Neural crest cell (in vitro differentiated cells): ENCODE measurements at regions not wholly inside any gene's neighbourhood (a gene's known extent, or its start where the extent isn't known, plus 50 kb on each side); places are given as distances from the start of the nearest gene placed in this dataset.
A peak's percentile ranks its signal among the peaks of the same experiment; 100 is the strongest.

Experiments used
- DNase-seq: peaks from one replicate; pipeline ENCODE4 v3.0.0; 2021; ENCODE audit warnings: low read depth, mixed read lengths, low spot score
- H3K27ac Mint-ChIP-seq: one replicate; pipeline ENCODE4 v1.8.0; 2021; ENCODE audit warnings: mild to moderate bottlenecking, mixed read lengths; ENCODE audit not compliant: unreplicated experiment
- H3K27me3 Mint-ChIP-seq: 2 replicates; pipeline ENCODE4 v1.8.0; 2021; ENCODE audit warnings: low read depth, mild to moderate bottlenecking, mixed read lengths
- H3K36me3 Mint-ChIP-seq: 2 replicates; pipeline ENCODE4 v1.8.0; 2021; ENCODE audit warnings: low read depth, mild to moderate bottlenecking, mixed read lengths
- H3K4me1 Mint-ChIP-seq: 2 replicates; pipeline ENCODE4 v1.8.0; 2021; ENCODE audit warnings: mixed read lengths
- H3K4me3 Mint-ChIP-seq: one replicate; pipeline ENCODE4 v1.8.0; 2021; ENCODE audit warnings: mild to moderate bottlenecking, mixed read lengths
- H3K9me3 Mint-ChIP-seq: 2 replicates; pipeline ENCODE4 v1.8.0; 2021; ENCODE audit warnings: mixed read lengths
- TF ChIP-seq, protein P1 (sequence below): fragments of 200-600 bp; sonication (generic); conservative IDR thresholded peaks from 2 replicates; pipeline ENCODE4 v1.5.0; 2021; ENCODE audit warnings: antibody characterized with exemption, mild to moderate bottlenecking

DNA sequence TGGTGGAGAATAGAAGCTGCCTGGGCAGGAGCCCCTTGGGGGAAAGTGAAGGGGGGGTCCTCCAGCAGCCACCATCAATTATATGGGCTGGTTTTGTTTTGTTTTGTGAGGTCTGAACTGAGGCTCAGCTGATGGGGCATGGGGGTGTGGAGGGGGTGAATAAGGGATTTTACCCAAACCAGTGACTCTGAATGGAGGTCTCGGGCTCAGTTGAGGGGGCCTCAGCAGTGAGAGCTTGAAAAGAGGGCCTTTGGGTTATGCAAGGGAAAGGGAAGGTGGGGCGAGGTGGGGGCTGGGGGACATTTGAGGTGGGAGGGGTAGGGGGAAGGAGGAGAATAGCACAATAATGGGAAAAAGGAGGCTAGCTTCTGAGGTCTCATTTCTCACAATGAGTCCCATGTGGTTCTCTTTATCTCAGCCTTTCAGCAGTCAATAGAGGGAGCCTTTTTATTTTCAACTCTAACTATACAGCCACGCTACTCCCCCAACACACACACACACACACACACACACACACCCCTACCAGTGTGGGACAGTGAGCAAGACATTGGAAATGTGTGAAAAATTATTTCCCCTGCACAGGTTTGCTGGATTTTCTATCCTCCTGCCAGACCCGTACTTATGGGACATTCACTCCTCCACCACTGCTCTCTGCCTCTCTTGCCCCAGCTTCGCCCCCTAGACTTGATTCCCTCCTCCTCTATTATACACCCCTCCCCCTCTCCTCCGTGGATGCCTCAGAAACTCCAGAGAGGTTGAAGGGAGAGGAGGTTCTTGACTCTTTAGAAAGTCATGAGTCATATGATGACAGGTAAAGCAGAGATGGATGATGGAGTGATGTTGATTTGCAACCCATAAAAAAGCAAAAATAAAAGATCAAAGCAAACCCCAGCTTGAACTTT, 96.0 kb downstream of the GTPBP8 start:
- H3K4me1 Mint-ChIP-seq: peaks cover 68% of the 10 kb centered on the region
- peak overlapping the region; percentile 98 for H3K27ac Mint-ChIP-seq
- peak; percentile 46 for DNase-seq
- TF ChIP-seq, protein P1, sequence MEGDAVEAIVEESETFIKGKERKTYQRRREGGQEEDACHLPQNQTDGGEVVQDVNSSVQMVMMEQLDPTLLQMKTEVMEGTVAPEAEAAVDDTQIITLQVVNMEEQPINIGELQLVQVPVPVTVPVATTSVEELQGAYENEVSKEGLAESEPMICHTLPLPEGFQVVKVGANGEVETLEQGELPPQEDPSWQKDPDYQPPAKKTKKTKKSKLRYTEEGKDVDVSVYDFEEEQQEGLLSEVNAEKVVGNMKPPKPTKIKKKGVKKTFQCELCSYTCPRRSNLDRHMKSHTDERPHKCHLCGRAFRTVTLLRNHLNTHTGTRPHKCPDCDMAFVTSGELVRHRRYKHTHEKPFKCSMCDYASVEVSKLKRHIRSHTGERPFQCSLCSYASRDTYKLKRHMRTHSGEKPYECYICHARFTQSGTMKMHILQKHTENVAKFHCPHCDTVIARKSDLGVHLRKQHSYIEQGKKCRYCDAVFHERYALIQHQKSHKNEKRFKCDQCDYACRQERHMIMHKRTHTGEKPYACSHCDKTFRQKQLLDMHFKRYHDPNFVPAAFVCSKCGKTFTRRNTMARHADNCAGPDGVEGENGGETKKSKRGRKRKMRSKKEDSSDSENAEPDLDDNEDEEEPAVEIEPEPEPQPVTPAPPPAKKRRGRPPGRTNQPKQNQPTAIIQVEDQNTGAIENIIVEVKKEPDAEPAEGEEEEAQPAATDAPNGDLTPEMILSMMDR: no peak
- peak overlapping the region; percentile 64 for H3K4me3 Mint-ChIP-seq
- H3K36me3 Mint-ChIP-seq: no peaks in the 10 kb centered on the region
- no peaks in the 10 kb centered on the region for H3K27me3 Mint-ChIP-seq
- no peaks in the 10 kb centered on the region for H3K9me3 Mint-ChIP-seq

DNA sequence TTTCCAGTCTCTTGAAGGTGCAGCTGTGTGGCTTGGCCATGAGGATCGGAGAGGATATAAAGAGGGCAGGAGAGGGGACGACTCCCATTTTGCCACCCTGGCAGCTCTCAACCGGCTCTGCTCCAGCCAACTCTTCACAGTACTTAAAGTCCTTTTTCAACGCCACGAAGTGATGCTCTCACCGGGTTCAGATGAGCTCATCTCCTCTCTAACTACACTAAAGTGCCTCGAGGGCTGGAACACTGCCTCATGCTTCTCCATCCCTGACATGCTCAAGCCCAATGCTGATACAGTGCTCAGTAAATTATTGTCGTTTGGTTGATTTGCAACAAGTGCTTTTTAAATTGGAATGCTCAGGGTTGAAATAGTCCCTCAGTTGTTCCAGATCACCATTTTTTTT, 97.8 kb downstream of the GTPBP8 start:
- Mint-ChIP-seq H3K4me3 (peak overlapping the region; percentile 6), H3K4me1 (peaks cover 76% of the 10 kb centered on the region), H3K27me3 (no peaks in the 10 kb centered on the region), H3K27ac (peak overlapping the region; percentile 85), H3K36me3 (no peaks in the 10 kb centered on the region), H3K9me3 (no peaks in the 10 kb centered on the region)
- TF ChIP-seq, protein P1: no peak
- no peak for DNase-seq

DNA sequence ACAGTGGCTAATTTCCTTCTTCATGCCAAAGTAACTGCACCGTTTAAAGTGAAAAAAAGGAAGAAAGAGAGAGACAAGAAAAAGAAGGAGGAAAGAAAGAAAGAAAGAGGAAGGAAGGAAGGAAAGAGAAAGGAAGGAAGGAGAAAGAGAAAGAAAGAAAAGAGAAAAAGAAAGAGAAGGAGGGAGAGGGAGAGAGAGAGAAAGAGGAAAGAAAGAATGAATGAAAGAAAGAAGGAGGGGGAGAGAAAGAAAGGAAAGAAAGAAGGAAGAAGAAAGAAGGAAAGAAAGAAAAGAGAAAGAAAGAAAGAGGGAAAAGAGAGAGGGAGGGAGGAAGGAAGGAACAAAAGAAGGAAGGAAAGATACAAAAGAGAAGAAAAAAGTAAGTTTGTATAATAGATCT, 100.6 kb downstream of the GTPBP8 start:
- Mint-ChIP-seq H3K9me3 (no peaks in the 10 kb centered on the region), H3K27ac (no peak overlapping the region), H3K4me1 (peaks cover 78% of the 10 kb centered on the region), H3K27me3 (no peaks in the 10 kb centered on the region), H3K4me3 (no peak overlapping the region), H3K36me3 (no peaks in the 10 kb centered on the region)
- no peak for DNase-seq
- TF ChIP-seq, protein P1: no peak

DNA sequence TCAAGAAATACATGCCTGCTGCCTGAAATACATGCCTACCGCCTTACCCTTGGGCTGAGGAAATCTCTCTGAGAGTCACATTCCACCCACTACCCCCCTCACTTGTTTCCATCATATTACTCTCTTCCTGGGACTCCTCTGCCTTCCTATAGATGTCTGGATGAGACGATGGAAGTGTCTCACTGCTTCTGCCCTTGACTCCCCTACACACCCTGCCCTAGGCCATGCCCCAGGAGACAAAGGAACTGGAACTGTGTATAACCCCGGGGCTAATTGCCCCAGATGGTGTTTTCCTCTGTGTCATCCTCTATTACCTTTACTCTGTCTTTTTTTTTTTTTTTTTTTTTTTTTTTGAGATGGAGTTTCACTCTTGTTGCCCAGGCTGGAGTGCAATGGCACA, 102.0 kb downstream of the GTPBP8 start:
- TF ChIP-seq, protein P1: no peak
- DNase-seq: no peak
- H3K27ac Mint-ChIP-seq: peak overlapping the region; percentile 88
- no peaks in the 10 kb centered on the region for H3K36me3 Mint-ChIP-seq
- H3K4me3 Mint-ChIP-seq: no peak overlapping the region
- peaks cover 74% of the 10 kb centered on the region for H3K4me1 Mint-ChIP-seq
- no peaks in the 10 kb centered on the region for H3K9me3 Mint-ChIP-seq
- H3K27me3 Mint-ChIP-seq: no peaks in the 10 kb centered on the region

DNA sequence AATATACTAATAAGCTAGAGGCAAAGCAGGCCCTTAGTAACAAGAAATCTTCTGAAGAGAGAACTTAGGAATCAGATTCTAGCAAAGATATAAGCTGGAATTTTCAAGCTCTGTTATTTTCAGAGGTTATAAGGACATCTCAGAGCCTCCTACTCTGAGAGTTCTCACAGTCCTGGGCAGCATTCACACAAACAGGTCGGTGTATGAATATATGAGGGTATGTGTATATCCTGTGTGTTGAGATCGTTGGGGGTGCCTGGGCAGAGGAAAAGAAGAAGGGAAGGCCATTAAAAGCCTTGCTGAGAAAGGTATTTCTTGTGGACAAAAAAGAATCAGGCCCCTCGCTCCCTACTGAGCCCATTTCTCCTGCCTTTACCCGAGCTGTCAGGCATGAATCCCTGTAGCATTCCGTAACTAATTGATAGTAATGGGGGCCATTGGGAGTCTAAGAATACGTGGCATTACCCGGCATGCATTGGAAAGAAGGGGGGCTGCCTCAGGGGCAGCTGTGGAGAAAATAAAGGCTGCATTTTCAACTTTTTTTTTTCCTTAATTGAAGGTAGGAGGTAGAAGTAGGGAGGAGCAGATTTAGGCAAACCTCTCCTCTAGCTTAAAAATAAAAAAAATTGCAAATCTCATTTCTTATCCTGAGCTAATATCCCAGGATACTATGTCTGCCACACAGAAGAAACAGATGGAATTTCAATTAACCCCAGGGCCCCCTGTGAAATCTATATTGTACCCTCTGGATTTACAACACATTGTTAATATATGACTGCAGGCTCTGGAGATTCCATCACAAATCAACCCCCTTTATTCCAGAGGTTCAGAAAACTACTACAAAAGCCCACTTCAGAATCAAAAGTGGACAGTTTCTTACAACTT, 103.8 kb downstream of the GTPBP8 start:
- peak overlapping the region; percentile 83 for H3K4me3 Mint-ChIP-seq
- peaks cover 67% of the 10 kb centered on the region for H3K4me1 Mint-ChIP-seq
- TF ChIP-seq, protein P1: no peak
- no peaks in the 10 kb centered on the region for H3K27me3 Mint-ChIP-seq
- peak overlapping the region; percentile 58 for H3K27ac Mint-ChIP-seq
- no peak for DNase-seq
- H3K36me3 Mint-ChIP-seq: no peaks in the 10 kb centered on the region
- no peaks in the 10 kb centered on the region for H3K9me3 Mint-ChIP-seq
